ENCODE measurements at regions not wholly inside any gene's neighbourhood (a gene's known extent, or its start where the extent isn't known, plus 50 kb on each side); places are given as distances from the start of the nearest gene placed in this dataset.

- no peak for DNase-seq
Measured at GRCh38 chr16:65884018-65884417, 482.5 kb upstream of the CDH5 start.

- DNase-seq: no peak
Measured at GRCh38 chr16:65878347-65878746, 488.1 kb upstream of the CDH5 start.

- DNase-seq: no peak
Measured at GRCh38 chr16:65876624-65877023, 489.9 kb upstream of the CDH5 start.

GRCh38 chr16:65876056-65876408, 490.5 kb upstream of the CDH5 start:
- DNase-seq: no peak

GRCh38 chr16:65875381-65876055, 491.0 kb upstream of the CDH5 start:
- no peak for DNase-seq

- no peak for DNase-seq
Measured at GRCh38 chr16:65869261-65869660, 497.2 kb upstream of the CDH5 start.

GRCh38 chr16:65867276-65867960, 499.1 kb upstream of the CDH5 start:
- no peak for DNase-seq

GRCh38 chr16:65863236-65863635, 503.3 kb upstream of the CDH5 start:
- DNase-seq: no peak

GRCh38 chr16:65861131-65861731, 505.3 kb upstream of the CDH5 start:
- DNase-seq: no peak

GRCh38 chr16:65855171-65856145, 511.0 kb upstream of the CDH5 start:
- no peak for DNase-seq

GRCh38 chr16:65846210-65846602, 520.3 kb upstream of the CDH5 start:
- no peak for DNase-seq

GRCh38 chr16:65845466-65846209, 520.9 kb upstream of the CDH5 start:
- DNase-seq: no peak

- DNase-seq: no peak
Measured at GRCh38 chr16:65843941-65844340, 522.5 kb upstream of the CDH5 start.

- DNase-seq: no peak
Measured at GRCh38 chr16:65842067-65842466, 524.4 kb upstream of the CDH5 start.

- DNase-seq: no peak
Measured at GRCh38 chr16:65838001-65838400, 528.5 kb upstream of the CDH5 start.

- DNase-seq: no peak
Measured at GRCh38 chr16:65837464-65837863, 529.0 kb upstream of the CDH5 start.

GRCh38 chr16:65834688-65835087, 531.8 kb upstream of the CDH5 start:
- no peak for DNase-seq

- DNase-seq: no peak
Measured at GRCh38 chr16:65833171-65833871, 533.2 kb upstream of the CDH5 start.

GRCh38 chr16:65832679-65833078, 533.8 kb upstream of the CDH5 start:
- DNase-seq: no peak

GRCh38 chr16:65831903-65832666, 534.4 kb upstream of the CDH5 start:
- no peak for DNase-seq

- no peak for DNase-seq
Measured at GRCh38 chr16:65829076-65829475, 537.4 kb upstream of the CDH5 start.
